ENCODE measurements at regions not wholly inside any gene's neighbourhood (a gene's known extent, or its start where the extent isn't known, plus 50 kb on each side); places are given as distances from the start of the nearest gene placed in this dataset.

- H3K4me3 Mint-ChIP-seq: no peak overlapping the region
- H3K79me2 ChIP-seq (replicated peaks; ENCODE audit: insufficient read depth): no peaks in the 10 kb centered on the region
- no peaks in the 10 kb centered on the region for H3F3A ChIP-seq (replicated peaks; ENCODE audit: low read depth)
- TF ChIP-seq CTCF (conservative IDR thresholded peaks at IDR 0.05; ENCODE audit: low read depth in 2 of 2) (no peak), EZH2 (IDR thresholded peaks at IDR 0.05; ENCODE audit: low read depth, unreplicated experiment) (no peak), ETS1 (IDR thresholded peaks at IDR 0.05) (no peak)
- no peaks in the 10 kb centered on the region for H3K27me3 ChIP-seq (ENCODE audit: insufficient read depth)
- H2AFZ ChIP-seq: no peak overlapping the region
- DNase-seq (ENCODE audit: low spot score) (no peak), ATAC-seq (no peak)
- H3K9me3 Mint-ChIP-seq: no peaks in the 10 kb centered on the region
- H3K27ac Mint-ChIP-seq: no peak overlapping the region
- 0 out of 2 replicates have a peak, but pooled peaks cover 3% of the 10 kb centered on the region for H3K9me2 ChIP-seq (ENCODE audit: insufficient read depth)
- no peak overlapping the region for H3K27ac ChIP-seq (ENCODE audit: low read depth)
- H3K4me1 Mint-ChIP-seq: no peaks in the 10 kb centered on the region
- H3K4me3 ChIP-seq: no peak overlapping the region
- H3K4me2 ChIP-seq: no peak overlapping the region
- H3K36me3 Mint-ChIP-seq (ENCODE audit: low read depth): no peaks in the 10 kb centered on the region
- peaks cover 2% of the 10 kb centered on the region for H3K27me3 Mint-ChIP-seq (ENCODE audit: insufficient read depth, low read depth, poor library complexity)
- no peaks in the 10 kb centered on the region for H3K4me1 ChIP-seq (ENCODE audit: insufficient read depth)
- no peaks in the 10 kb centered on the region for H4K20me1 ChIP-seq (replicated peaks; ENCODE audit: insufficient read depth)
- no peaks in the 10 kb centered on the region for H3K36me3 ChIP-seq (ENCODE audit: insufficient read depth)
Observed at GRCh38 chr1:50295566-50295965, 127.7 kb downstream of the DMRTA2 start.

GRCh38 chr1:50292276-50292675, 131.0 kb downstream of the DMRTA2 start:
- no peaks in the 10 kb centered on the region for H3K4me1 ChIP-seq (ENCODE audit: insufficient read depth)
- no peak overlapping the region for H3K27ac ChIP-seq (ENCODE audit: low read depth)
- DNase-seq (ENCODE audit: low spot score) (no peak), ATAC-seq (no peak)
- no peaks in the 10 kb centered on the region for H3K4me1 Mint-ChIP-seq
- H3K4me3 Mint-ChIP-seq: no peak overlapping the region
- no peaks in the 10 kb centered on the region for H4K20me1 ChIP-seq (replicated peaks; ENCODE audit: insufficient read depth)
- H3K4me3 ChIP-seq: no peak overlapping the region
- no peaks in the 10 kb centered on the region for H3K36me3 Mint-ChIP-seq (ENCODE audit: low read depth)
- H3K27me3 Mint-ChIP-seq (ENCODE audit: insufficient read depth, low read depth, poor library complexity): peaks cover 3% of the 10 kb centered on the region
- H2AFZ ChIP-seq: no peak overlapping the region
- H3F3A ChIP-seq (replicated peaks; ENCODE audit: low read depth): no peaks in the 10 kb centered on the region
- no peak overlapping the region for H3K27ac Mint-ChIP-seq
- H3K4me2 ChIP-seq: no peak overlapping the region
- H3K27me3 ChIP-seq (ENCODE audit: insufficient read depth): no peaks in the 10 kb centered on the region
- no peaks in the 10 kb centered on the region for H3K36me3 ChIP-seq (ENCODE audit: insufficient read depth)
- H3K79me2 ChIP-seq (replicated peaks; ENCODE audit: insufficient read depth): no peaks in the 10 kb centered on the region
- 0 out of 2 replicates have a peak, but pooled peaks cover 3% of the 10 kb centered on the region for H3K9me2 ChIP-seq (ENCODE audit: insufficient read depth)
- no peaks in the 10 kb centered on the region for H3K9me3 Mint-ChIP-seq
- no peak for TF ChIP-seq EZH2 (IDR thresholded peaks at IDR 0.05; ENCODE audit: low read depth, unreplicated experiment)
- no peak for TF ChIP-seq CREB1 (CRISPR knock-in tag; IDR thresholded peaks at IDR 0.05; ENCODE audit: low read depth)
- TF ChIP-seq ETS1 (IDR thresholded peaks at IDR 0.05): no peak
- no peak for TF ChIP-seq JUNB (IDR thresholded peaks at IDR 0.05; ENCODE audit: unreplicated experiment)
- no peak for TF ChIP-seq ZNF462 (CRISPR knock-in tag; IDR thresholded peaks at IDR 0.05)
- TF ChIP-seq STAT1 (IDR thresholded peaks at IDR 0.05; ENCODE audit: unreplicated experiment): no peak
- no peak for TF ChIP-seq ZNF114 (CRISPR knock-in tag; IDR thresholded peaks at IDR 0.05)
- no peak for TF ChIP-seq EZH2phosphoT487 (IDR thresholded peaks at IDR 0.05; ENCODE audit: unreplicated experiment)
- no peak for TF ChIP-seq CTCF (conservative IDR thresholded peaks at IDR 0.05; ENCODE audit: low read depth in 2 of 2)

Data from GM23338 (cell line).